ENCODE measurements at regions not wholly inside any gene's neighbourhood (a gene's known extent, or its start where the extent isn't known, plus 50 kb on each side); places are given as distances from the start of the nearest gene placed in this dataset.
A peak's percentile ranks its signal among the peaks of the same experiment; 100 is the strongest.
"Not testable (repeated sequence)": the region's sequence is repeated elsewhere in the genome, so short reads cannot be mapped to it uniquely, and the experiment has no call there.

GRCh38 chr2:53516650-53517049 is 251.0 kb upstream of the CHAC2 start:
- TF ChIP-seq POLR2A (IDR thresholded peaks at IDR 0.05; ENCODE audit: low read depth, low read length), result no peak
- no peak for FAIRE-seq
- no peak for DNase-seq (ENCODE audit: insufficient read length, low spot score)

GRCh38 chr2:53515435-53516332 is 251.9 kb upstream of the CHAC2 start:
- no peak for DNase-seq (ENCODE audit: insufficient read length, low spot score)
- FAIRE-seq, result no peak

GRCh38 chr2:53513167-53513666 is 254.4 kb upstream of the CHAC2 start:
- FAIRE-seq (no peak), DNase-seq (ENCODE audit: insufficient read length, low spot score) (no peak)
- TF ChIP-seq POLR2A (IDR thresholded peaks at IDR 0.05; ENCODE audit: low read depth, low read length), result no peak

More at GRCh38 chr2:53515435-53516332, 251.9 kb upstream of the CHAC2 start:
- no peak for TF ChIP-seq POLR2A (IDR thresholded peaks at IDR 0.05; ENCODE audit: low read depth, low read length)

GRCh38 chr2:53512071-53512826 is 255.4 kb upstream of the CHAC2 start:
- peak; percentile 95 for FAIRE-seq
- TF ChIP-seq POLR2A (IDR thresholded peaks at IDR 0.05; ENCODE audit: low read depth, low read length), result no peak
- no peak for DNase-seq (ENCODE audit: insufficient read length, low spot score)

GRCh38 chr2:53511549-53511948 is 256.1 kb upstream of the CHAC2 start:
- FAIRE-seq, result no peak

GRCh38 chr2:53510401-53510800 is 257.2 kb upstream of the CHAC2 start:
- FAIRE-seq (no peak), DNase-seq (ENCODE audit: insufficient read length, low spot score) (no peak)

More at GRCh38 chr2:53511549-53511948, 256.1 kb upstream of the CHAC2 start:
- no peak for DNase-seq (ENCODE audit: insufficient read length, low spot score)
- no peak for TF ChIP-seq POLR2A (IDR thresholded peaks at IDR 0.05; ENCODE audit: low read depth, low read length)

GRCh38 chr2:53509831-53510388 is 257.7 kb upstream of the CHAC2 start:
- no peak for FAIRE-seq
- no peak for DNase-seq (ENCODE audit: insufficient read length, low spot score)
- no peak for TF ChIP-seq POLR2A (IDR thresholded peaks at IDR 0.05; ENCODE audit: low read depth, low read length)

More at GRCh38 chr2:53510401-53510800, 257.2 kb upstream of the CHAC2 start:
- no peak for TF ChIP-seq POLR2A (IDR thresholded peaks at IDR 0.05; ENCODE audit: low read depth, low read length)

GRCh38 chr2:53508667-53509066 is 258.9 kb upstream of the CHAC2 start:
- no peak for DNase-seq (ENCODE audit: insufficient read length, low spot score)
- FAIRE-seq, result no peak
- no peak for TF ChIP-seq POLR2A (IDR thresholded peaks at IDR 0.05; ENCODE audit: low read depth, low read length)

GRCh38 chr2:53507070-53507469 is 260.5 kb upstream of the CHAC2 start:
- DNase-seq (ENCODE audit: insufficient read length, low spot score), result not testable (repeated sequence)

GRCh38 chr2:53505826-53506225 is 261.8 kb upstream of the CHAC2 start:
- FAIRE-seq, result no peak
- TF ChIP-seq POLR2A (IDR thresholded peaks at IDR 0.05; ENCODE audit: low read depth, low read length), result no peak
- no peak for DNase-seq (ENCODE audit: insufficient read length, low spot score)

More at GRCh38 chr2:53507070-53507469, 260.5 kb upstream of the CHAC2 start:
- FAIRE-seq, result peak; percentile 94

GRCh38 chr2:53504507-53504906 is 263.1 kb upstream of the CHAC2 start:
- FAIRE-seq (no peak), DNase-seq (ENCODE audit: insufficient read length, low spot score) (no peak)
- TF ChIP-seq POLR2A (IDR thresholded peaks at IDR 0.05; ENCODE audit: low read depth, low read length), result no peak

GRCh38 chr2:53500181-53500580 is 267.4 kb upstream of the CHAC2 start:
- no peak for TF ChIP-seq POLR2A (IDR thresholded peaks at IDR 0.05; ENCODE audit: low read depth, low read length)
- FAIRE-seq, result no peak
- no peak for DNase-seq (ENCODE audit: insufficient read length, low spot score)

GRCh38 chr2:53498210-53498609 is 269.4 kb upstream of the CHAC2 start:
- DNase-seq (ENCODE audit: insufficient read length, low spot score) (no peak), FAIRE-seq (no peak)
- no peak for TF ChIP-seq POLR2A (IDR thresholded peaks at IDR 0.05; ENCODE audit: low read depth, low read length)

- FAIRE-seq, result no peak
These were observed 270.6 kb upstream of the CHAC2 start for GRCh38 chr2:53497020-53497419.

More at GRCh38 chr2:53497020-53497419, 270.6 kb upstream of the CHAC2 start:
- DNase-seq (ENCODE audit: insufficient read length, low spot score), result no peak
- TF ChIP-seq POLR2A (IDR thresholded peaks at IDR 0.05; ENCODE audit: low read depth, low read length), result no peak

Measured in H54 (cell line).